ENCODE measurements at regions not wholly inside any gene's neighbourhood (a gene's known extent, or its start where the extent isn't known, plus 50 kb on each side); places are given as distances from the start of the nearest gene placed in this dataset.

DNA sequence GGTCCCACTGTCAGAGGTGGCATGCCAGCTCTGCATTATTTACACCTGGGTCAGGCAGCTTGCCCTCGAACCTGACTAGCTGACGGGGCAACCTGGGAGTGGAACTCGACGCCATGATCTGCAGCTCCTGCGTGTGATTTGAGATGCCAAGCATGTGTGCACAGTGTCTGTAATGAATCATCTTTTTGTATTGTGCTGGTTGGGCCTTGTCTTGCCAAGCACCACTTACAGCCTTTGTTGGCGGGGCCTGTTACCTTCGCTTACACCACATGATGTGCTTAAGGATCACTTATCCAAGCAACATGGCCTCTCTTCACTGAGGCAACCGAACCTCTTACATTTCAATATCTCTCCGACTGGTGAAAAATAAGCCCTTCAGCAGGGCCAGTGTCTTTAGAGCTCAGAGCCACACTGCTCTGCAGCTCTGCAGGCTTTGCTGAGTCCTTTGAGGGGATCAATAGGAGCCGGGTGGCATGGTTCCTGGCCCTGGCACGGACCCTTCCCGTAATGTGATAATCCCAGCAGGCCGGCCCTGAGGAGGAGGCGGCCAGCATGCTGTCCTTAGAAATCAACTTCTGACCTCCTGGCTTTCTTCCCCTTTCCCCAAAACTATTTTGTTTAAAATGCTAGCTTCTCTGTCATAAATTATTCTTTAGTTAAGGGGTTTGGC is 297.7 kb upstream of the CD180 start:
- Mint-ChIP-seq H3K4me3 (no peak overlapping the region), H3K36me3 (no peaks in the 10 kb centered on the region), H3K27ac (no peak overlapping the region), H3K9me3 (peaks cover 6% of the 10 kb centered on the region), H3K27me3 (no peaks in the 10 kb centered on the region), H3K4me1 (no peaks in the 10 kb centered on the region)
- no peak for ATAC-seq (ENCODE audit: low read depth)
- DNase-seq (ENCODE audit: low spot score in 2 of 2), result no peak

DNA sequence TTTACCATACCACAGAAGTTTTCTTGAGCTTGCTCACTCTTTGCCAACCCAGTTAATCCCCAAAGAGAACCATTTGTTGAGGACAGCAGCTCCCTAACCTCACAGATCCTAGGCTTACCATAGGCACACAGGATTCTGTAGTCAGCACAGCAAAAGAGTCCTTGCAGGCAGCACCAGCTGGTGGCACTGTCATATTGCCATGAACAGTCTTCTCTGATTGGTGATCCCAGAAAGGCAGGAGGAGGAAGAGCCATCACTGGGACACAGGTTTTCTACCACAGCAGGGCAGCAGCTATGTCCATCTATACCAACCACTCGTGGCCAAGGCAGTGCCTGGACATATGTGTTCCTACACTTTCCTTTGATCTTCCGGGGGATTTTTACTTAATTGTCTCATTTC is 297.1 kb upstream of the CD180 start:
- DNase-seq (ENCODE audit: low spot score in 2 of 2), result no peak
- H3K27ac Mint-ChIP-seq, result no peak overlapping the region
- H3K4me1 Mint-ChIP-seq, result no peaks in the 10 kb centered on the region
- H3K27me3 Mint-ChIP-seq, result no peaks in the 10 kb centered on the region
- H3K4me3 Mint-ChIP-seq, result no peak overlapping the region
- H3K9me3 Mint-ChIP-seq, result peaks cover 5% of the 10 kb centered on the region
- no peaks in the 10 kb centered on the region for H3K36me3 Mint-ChIP-seq
- no peak for ATAC-seq (ENCODE audit: low read depth)

DNA sequence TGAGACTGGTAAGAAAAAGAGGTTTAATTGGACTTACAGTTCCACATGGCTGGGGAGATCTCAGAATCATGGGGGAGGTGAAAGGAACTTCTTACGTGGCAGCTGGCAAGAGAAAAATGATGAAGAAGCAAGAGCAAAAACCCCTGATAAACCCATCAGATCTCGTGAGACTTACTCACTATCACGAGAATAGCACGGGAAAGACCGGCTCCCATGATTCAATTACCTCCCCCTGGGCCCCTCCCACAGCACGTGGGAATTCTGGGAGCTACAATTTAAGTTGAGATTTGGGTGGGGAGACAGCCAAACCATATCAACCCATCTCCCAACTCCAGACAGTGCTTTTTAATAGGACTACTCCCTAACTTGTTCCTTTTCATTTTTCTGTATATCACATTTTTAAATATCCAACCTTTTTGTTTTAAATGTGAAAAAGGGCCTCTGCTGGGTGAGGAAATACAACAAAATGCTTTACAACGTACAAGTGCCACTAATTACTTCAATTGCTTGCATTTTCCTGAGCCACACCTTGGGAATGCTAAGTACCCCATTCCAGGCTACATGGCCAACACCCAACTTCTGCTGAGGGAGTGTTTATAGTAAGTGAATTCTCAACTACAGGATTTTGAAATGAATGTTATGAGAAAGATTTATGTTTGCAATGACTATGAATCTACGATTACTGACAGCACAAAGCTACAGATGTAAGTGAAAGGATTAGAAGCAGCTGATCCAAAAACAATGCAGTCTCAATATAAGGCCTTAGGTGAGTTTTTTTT is 294.1 kb upstream of the CD180 start:
- no peaks in the 10 kb centered on the region for H3K4me1 Mint-ChIP-seq
- H3K36me3 Mint-ChIP-seq, result no peaks in the 10 kb centered on the region
- no peak for ATAC-seq (ENCODE audit: low read depth)
- H3K4me3 Mint-ChIP-seq, result no peak overlapping the region
- peaks cover 5% of the 10 kb centered on the region for H3K9me3 Mint-ChIP-seq
- no peak for DNase-seq (ENCODE audit: low spot score in 2 of 2)
- no peaks in the 10 kb centered on the region for H3K27me3 Mint-ChIP-seq
- no peak overlapping the region for H3K27ac Mint-ChIP-seq

DNA sequence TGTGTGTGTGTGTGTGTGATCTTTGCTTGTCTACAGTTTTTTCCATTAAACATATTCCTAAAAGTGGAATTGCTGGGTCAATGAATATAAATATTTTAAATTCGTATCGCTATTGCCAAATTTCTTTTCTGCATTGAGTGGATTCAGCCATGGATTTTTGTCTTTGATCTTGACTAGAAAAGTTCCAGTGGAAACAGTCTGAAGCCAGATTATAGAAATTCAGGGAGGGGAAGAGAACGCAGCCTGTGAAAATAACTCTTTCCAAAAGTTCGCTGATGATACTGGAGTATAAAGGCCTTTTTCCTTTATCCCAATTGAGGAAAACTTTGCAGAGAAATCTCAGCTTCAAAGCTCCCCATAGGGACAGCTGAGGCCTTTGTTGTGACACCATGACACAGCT is 292.3 kb upstream of the CD180 start:
- no peak overlapping the region for H3K27ac Mint-ChIP-seq
- H3K4me1 Mint-ChIP-seq, result no peaks in the 10 kb centered on the region
- no peak overlapping the region for H3K4me3 Mint-ChIP-seq
- H3K9me3 Mint-ChIP-seq, result peaks cover 5% of the 10 kb centered on the region
- H3K36me3 Mint-ChIP-seq, result no peaks in the 10 kb centered on the region
- DNase-seq (ENCODE audit: low spot score in 2 of 2) (no peak), ATAC-seq (ENCODE audit: low read depth) (no peak)
- no peaks in the 10 kb centered on the region for H3K27me3 Mint-ChIP-seq

DNA sequence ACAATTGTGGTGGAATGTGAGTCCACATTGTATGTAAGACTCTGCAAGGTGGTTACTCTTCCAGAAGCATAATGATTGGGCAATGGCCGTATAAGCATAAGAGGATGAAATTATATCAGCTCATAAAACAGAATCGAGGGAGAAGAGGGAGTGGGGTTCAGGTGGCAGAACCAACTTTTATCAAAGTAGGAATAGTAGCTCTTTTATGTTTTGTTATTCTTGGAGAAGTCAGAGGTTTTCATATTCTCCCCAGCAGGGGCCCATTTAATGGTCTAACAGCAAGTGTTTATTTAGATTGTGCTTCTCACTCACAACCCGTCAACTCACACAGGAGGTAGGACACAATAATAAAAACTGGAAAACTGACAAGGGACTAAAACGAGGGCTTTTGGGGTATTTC is 291.3 kb upstream of the CD180 start:
- no peaks in the 10 kb centered on the region for H3K36me3 Mint-ChIP-seq
- H3K9me3 Mint-ChIP-seq, result peaks cover 5% of the 10 kb centered on the region
- H3K4me3 Mint-ChIP-seq, result no peak overlapping the region
- DNase-seq (ENCODE audit: low spot score in 2 of 2) (no peak), ATAC-seq (ENCODE audit: low read depth) (no peak)
- H3K27me3 Mint-ChIP-seq, result no peaks in the 10 kb centered on the region
- H3K4me1 Mint-ChIP-seq, result no peaks in the 10 kb centered on the region
- H3K27ac Mint-ChIP-seq, result no peak overlapping the region

DNA sequence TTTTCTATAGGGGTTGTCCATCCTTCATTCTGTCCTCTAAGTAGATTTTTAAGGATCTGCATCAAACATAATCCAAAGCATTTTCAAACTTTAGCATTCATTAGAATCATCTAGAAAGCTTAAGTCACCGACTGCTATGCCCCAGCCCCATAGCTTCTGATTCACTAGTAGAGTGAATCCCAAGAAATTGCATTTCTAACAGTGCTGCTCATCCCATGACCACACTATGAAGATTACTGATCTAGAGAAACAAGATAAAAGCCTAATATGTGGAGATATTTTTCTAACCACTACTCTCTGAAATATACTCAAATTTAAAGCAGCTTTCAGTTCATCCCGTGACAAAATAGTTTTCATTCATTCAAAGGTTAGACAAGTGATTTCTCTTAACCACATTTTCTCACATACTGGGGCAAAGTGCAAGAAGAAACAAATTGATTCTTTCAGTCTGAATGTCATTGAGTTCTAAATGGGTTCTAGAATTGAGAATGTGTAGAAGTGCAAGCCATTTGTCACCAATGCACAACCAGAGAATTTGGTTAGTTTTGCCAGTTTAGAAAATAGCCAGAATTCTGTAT is 286.9 kb upstream of the CD180 start:
- ATAC-seq (ENCODE audit: low read depth) (no peak), DNase-seq (ENCODE audit: low spot score in 2 of 2) (no peak)
- Mint-ChIP-seq H3K4me1 (no peaks in the 10 kb centered on the region), H3K4me3 (no peak overlapping the region), H3K36me3 (no peaks in the 10 kb centered on the region), H3K9me3 (no peaks in the 10 kb centered on the region), H3K27ac (no peak overlapping the region), H3K27me3 (peaks cover 6% of the 10 kb centered on the region)

DNA sequence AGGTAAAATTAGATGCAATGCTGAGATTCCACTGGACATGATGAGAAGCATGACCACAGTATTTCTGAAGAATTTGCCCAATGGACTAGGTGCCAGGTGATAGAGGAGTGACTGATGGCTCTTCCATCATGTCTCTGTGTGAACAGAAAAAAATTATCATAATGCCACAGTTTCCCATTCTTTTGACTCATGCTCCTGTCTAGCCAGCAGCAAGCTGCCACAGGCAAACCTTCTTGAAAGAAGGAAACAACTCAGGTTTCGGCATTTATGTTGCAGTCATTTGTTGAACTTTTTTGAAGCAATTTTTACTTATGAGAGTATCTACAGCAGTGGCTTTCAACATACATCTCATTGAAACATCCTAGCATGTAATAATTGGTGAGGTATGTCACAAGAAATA is 284.8 kb upstream of the CD180 start:
- peaks cover 12% of the 10 kb centered on the region for H3K27me3 Mint-ChIP-seq
- H3K4me1 Mint-ChIP-seq, result no peaks in the 10 kb centered on the region
- H3K36me3 Mint-ChIP-seq, result no peaks in the 10 kb centered on the region
- DNase-seq (ENCODE audit: low spot score in 2 of 2) (no peak), ATAC-seq (ENCODE audit: low read depth) (no peak)
- no peaks in the 10 kb centered on the region for H3K9me3 Mint-ChIP-seq
- no peak overlapping the region for H3K4me3 Mint-ChIP-seq
- H3K27ac Mint-ChIP-seq, result no peak overlapping the region

DNA sequence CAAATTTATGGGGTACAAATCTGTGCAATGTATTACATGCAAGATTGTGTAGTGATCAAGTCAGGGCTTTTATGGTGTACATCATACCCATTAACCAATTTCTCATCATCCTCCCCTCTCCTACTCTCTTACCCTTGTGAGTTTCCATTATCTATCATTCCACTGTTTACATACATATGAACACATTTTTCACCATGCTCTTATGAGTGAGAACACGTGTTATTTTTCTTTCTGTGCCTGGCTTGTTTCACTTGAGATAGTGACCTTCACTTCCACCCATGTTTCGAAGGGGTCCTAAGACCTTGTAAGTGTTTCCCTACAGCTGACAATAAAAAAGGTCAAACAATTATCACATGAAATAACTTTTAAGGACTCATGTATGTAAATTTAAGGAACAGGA is 281.7 kb upstream of the CD180 start:
- no peak for DNase-seq (ENCODE audit: low spot score in 2 of 2)
- peaks cover 12% of the 10 kb centered on the region for H3K27me3 Mint-ChIP-seq
- H3K4me1 Mint-ChIP-seq, result no peaks in the 10 kb centered on the region
- no peak overlapping the region for H3K27ac Mint-ChIP-seq
- no peaks in the 10 kb centered on the region for H3K9me3 Mint-ChIP-seq
- no peak overlapping the region for H3K4me3 Mint-ChIP-seq
- H3K36me3 Mint-ChIP-seq, result no peaks in the 10 kb centered on the region
- no peak for ATAC-seq (ENCODE audit: low read depth)

DNA sequence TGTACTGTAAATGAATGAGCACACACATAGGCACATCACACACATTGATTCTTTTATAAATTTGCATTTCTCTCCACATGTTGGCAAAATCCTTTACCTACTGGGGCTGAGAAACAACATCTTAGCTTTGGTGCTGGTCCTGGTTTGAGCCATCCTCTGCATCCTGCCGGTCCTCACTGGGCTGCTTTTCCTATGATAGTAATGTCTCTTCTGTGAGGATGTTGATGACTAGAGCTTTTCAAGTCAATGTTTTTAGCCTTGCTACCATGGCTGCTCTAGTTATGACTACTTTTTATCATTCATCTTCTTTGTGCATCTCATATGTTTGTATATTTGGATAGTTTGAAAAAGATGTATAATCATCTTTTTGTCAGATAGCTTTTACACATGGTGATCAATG is 280.4 kb upstream of the CD180 start:
- H3K36me3 Mint-ChIP-seq, result no peaks in the 10 kb centered on the region
- no peaks in the 10 kb centered on the region for H3K9me3 Mint-ChIP-seq
- H3K4me3 Mint-ChIP-seq, result no peak overlapping the region
- ATAC-seq (ENCODE audit: low read depth) (no peak), DNase-seq (ENCODE audit: low spot score in 2 of 2) (no peak)
- peaks cover 12% of the 10 kb centered on the region for H3K27me3 Mint-ChIP-seq
- H3K27ac Mint-ChIP-seq, result no peak overlapping the region
- H3K4me1 Mint-ChIP-seq, result no peaks in the 10 kb centered on the region

DNA sequence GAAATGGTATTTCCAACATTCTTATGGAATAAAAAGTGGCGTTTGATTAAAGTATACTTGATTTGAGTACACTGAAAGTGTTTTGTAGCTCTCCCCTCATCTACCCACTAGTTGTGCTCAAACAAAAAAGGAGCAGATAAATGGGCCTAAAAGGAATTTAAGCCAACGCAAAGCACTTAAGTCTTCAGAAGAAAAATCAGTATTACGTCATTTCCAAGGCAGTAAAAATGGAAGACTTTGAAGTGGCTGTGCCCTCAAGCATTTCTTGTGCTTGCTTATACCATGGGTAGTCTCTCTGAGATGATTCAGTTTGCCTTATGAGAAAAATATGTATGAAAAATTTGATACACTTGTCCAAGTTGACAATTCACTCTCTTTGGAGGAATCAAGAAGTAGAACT is 279.9 kb upstream of the CD180 start:
- H3K9me3 Mint-ChIP-seq, result no peaks in the 10 kb centered on the region
- peaks cover 12% of the 10 kb centered on the region for H3K27me3 Mint-ChIP-seq
- no peak overlapping the region for H3K27ac Mint-ChIP-seq
- no peak for ATAC-seq (ENCODE audit: low read depth)
- no peaks in the 10 kb centered on the region for H3K36me3 Mint-ChIP-seq
- H3K4me3 Mint-ChIP-seq, result no peak overlapping the region
- no peak for DNase-seq (ENCODE audit: low spot score in 2 of 2)
- H3K4me1 Mint-ChIP-seq, result no peaks in the 10 kb centered on the region

DNA sequence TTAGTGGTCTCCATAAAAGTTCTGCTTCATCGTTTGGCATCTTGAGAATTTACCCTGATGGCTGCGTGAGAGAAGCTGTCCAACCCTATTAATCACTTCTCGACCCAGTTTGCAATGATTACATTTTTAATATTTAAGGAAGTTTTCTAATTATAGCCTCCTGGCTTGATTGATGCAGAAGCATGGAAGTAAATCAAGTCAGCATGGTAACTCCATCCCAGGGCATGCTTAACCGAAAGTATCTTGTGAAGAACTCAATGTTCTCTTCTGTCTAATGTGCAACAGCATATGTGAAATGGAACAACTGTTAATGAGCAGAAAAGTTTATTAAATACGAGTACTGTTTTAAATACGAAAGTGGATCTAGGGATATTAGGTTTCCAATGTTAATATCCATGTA is 278.9 kb upstream of the CD180 start:
- no peaks in the 10 kb centered on the region for H3K9me3 Mint-ChIP-seq

DNA sequence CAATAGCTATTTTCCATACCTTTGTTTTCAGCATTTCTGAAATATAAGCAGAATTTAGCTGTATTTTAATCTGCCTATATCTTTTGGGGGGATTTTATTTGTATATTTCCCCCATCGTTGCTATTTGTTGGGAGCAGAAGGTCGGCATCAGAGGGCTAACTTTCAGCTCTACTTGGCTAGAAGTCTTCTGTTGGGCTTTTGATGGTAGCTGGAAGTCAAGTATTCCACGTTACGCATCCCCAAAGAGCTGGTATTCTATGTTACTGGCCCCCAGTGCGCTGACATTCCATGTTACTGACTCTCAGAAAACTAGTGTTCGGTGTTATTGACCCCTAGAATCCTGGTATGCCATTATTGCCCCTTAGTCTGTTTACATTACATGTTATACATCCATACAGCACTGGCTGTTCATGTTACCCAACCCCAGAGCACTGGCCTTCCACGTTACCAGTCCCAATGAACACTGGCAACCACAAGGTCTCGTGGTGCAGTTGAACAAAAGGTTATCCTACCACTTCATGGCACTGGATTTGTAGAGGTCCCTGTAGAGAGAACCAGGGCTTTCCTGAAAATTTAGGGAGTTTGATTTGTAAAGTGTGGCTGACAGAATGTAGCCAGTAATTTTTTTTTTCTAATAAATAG is 278.1 kb upstream of the CD180 start:
- Mint-ChIP-seq H3K27me3 (peaks cover 8% of the 10 kb centered on the region), H3K27ac (no peak overlapping the region), H3K36me3 (no peaks in the 10 kb centered on the region), H3K9me3 (no peaks in the 10 kb centered on the region), H3K4me3 (no peak overlapping the region), H3K4me1 (no peaks in the 10 kb centered on the region)
- ATAC-seq (ENCODE audit: low read depth) (no peak), DNase-seq (ENCODE audit: low spot score in 2 of 2) (no peak)

More for the DNA sequence above, 278.9 kb upstream of the CD180 start:
- no peak for ATAC-seq (ENCODE audit: low read depth)
- Mint-ChIP-seq H3K36me3 (no peaks in the 10 kb centered on the region), H3K27me3 (peaks cover 8% of the 10 kb centered on the region), H3K27ac (no peak overlapping the region), H3K4me3 (no peak overlapping the region), H3K4me1 (no peaks in the 10 kb centered on the region)
- no peak for DNase-seq (ENCODE audit: low spot score in 2 of 2)

DNA sequence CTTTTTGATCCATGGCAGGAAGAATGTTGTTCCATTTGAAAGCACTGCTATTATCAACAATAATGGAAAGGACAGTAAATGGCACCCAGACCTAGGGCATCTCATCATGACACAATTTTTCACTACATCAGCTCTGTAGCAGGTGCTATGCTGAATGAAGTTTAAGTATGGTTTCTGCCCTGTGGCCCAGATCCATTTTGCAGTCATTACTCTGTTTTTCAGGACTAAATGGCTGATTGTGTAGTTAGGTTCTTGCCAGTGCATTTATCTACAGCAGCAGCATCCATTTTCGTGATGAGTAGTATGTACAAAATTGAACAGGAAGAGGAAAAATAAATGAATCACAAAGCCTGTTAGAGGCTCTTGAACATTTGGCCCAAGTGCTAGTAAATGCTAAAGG is 270.5 kb upstream of the CD180 start:
- H3K27ac Mint-ChIP-seq, result no peak overlapping the region
- DNase-seq (ENCODE audit: low spot score in 2 of 2) (no peak), ATAC-seq (ENCODE audit: low read depth) (no peak)
- H3K27me3 Mint-ChIP-seq, result no peaks in the 10 kb centered on the region
- H3K4me1 Mint-ChIP-seq, result no peaks in the 10 kb centered on the region
- no peaks in the 10 kb centered on the region for H3K9me3 Mint-ChIP-seq
- H3K36me3 Mint-ChIP-seq, result no peaks in the 10 kb centered on the region
- H3K4me3 Mint-ChIP-seq, result no peak overlapping the region

DNA sequence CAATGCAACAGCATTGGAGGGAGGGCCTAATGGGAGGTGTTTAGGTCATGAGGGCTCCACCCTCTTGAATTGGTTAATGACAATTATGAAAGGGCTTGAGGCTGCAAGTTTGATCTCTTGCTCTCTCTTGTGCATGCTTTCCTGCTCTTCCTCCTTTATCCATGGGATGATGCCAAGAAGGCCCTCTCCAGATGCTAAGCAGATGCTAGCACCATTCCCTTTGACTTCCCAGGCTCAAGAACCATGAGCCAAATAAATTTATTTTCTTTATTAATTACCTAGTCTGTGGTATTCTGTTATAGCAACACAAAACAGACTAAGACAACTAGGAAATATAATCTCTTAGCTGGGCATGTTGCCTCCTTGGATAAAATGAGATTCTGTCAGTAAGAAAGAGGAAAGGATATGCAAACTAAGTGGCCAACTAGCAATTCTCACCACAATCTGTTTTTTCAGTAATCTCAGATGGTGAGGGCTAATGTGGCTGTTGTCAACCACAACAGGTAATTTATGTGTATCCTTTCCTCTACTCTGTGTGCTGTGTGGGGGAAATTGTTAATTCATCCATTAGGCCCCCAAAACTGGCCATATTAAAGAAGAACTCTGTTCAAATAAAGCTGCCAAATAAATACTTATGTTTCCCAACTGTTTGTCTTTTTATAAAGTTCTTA is 269.1 kb upstream of the CD180 start:
- no peak for DNase-seq (ENCODE audit: low spot score in 2 of 2)
- Mint-ChIP-seq H3K36me3 (no peaks in the 10 kb centered on the region), H3K27me3 (no peaks in the 10 kb centered on the region), H3K27ac (no peak overlapping the region), H3K4me3 (no peak overlapping the region), H3K4me1 (no peaks in the 10 kb centered on the region), H3K9me3 (no peaks in the 10 kb centered on the region)
- ATAC-seq (ENCODE audit: low read depth), result no peak
